22Rv1 (cell line): ENCODE measurements at regions not wholly inside any gene's neighbourhood (a gene's known extent, or its start where the extent isn't known, plus 50 kb on each side); places are given as distances from the start of the nearest gene placed in this dataset.

Experiments used
- CTCF ChIP-seq: fragments of 450-650 bp; IDR thresholded peaks from 2 replicates; pipeline ENCODE4 v1.5.1; 2017; ENCODE audit warnings: mild to moderate bottlenecking
- ZFX ChIP-seq: fragments of 450-650 bp; IDR thresholded peaks from 2 replicates; pipeline ENCODE4 v1.6.1; 2017; ENCODE audit warnings: antibody characterized with exemption, borderline replicate concordance

- TF ChIP-seq CTCF (no peak), ZFX (no peak)
Observed at GRCh38 chr2:116718451-116718850, 1096.0 kb upstream of the DDX18 start.
